NCI-H146 treated with DMSO at 0.1 percent for 48 hours (cell line): ENCODE measurements at regions not wholly inside any gene's neighbourhood (a gene's known extent, or its start where the extent isn't known, plus 50 kb on each side); places are given as distances from the start of the nearest gene placed in this dataset.

ENCODE experiments used
- DNase-seq: peaks from one replicate; lab custom pipeline; 2025; ENCODE audit not compliant: unreplicated experiment; lab: John Stamatoyannopoulos, UW

DNA sequence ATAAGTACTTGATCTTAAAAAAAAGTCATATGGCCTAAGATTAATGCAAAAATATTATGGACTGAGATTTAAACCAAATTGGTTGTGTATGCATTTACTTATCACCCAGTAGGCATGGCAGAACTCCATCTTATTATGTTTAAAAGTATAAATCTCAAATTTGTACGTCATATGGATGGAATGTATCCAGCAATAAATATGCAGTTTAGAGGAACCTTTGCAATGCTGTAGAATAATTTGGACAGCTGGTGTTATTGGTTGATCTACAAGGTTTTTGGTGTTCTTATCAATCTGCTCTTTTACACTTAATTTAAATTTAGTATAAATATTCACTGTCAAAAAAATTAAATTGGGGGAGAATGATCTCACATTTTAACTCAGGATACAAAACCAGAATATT lies 640.2 kb downstream of the SATB2 start:
- no peak for DNase-seq

- DNase-seq, result no peak
Measured at GRCh38 chr2:198815626-198816025, 642.1 kb downstream of the SATB2 start.

DNA sequence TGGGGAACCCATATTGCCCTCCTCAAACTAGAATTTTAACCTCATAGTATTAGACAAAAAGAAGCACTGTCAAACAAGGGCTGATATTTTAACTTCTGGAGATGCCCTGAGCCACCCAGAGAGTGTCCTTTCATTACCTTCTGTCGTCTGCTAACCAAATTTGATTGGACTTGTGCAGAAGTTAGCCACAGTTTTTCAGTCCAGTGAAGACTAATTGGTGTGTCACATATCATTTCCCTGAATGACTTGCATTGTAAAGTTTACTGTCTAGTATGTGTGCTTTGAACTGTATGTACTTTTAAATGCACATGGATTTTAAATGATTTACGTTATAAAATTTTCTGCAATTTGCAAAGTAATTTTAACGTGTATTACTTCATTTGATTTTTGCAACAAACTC lies 646.5 kb downstream of the SATB2 start:
- no peak for DNase-seq

GRCh38 chr2:198809976-198810375 lies 647.8 kb downstream of the SATB2 start:
- DNase-seq, result no peak

- no peak for DNase-seq
Measured at GRCh38 chr2:198807131-198807530, 650.6 kb downstream of the SATB2 start.

DNA sequence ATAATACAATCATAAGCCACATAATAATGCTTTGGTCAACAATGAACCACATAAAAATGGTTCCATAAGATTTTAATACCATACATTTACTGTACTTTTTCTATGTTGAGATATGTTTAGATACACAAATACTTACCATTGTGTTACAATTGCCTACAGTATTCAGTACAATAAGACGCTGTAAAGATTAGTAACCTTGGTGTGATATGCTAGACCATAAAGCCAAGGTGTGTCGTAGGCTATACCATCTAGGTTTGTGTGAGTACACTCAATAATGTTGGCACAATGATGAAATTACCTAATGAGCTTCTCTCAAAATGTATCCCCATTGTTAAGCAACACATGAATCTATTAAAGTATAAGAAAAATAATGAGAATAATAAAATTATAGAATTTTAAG lies 662.3 kb downstream of the SATB2 start:
- no peak for DNase-seq

GRCh38 chr2:198791623-198792022 lies 666.1 kb downstream of the SATB2 start:
- DNase-seq, result no peak

- no peak for DNase-seq
Measured at GRCh38 chr2:198788676-198789075, 669.1 kb downstream of the SATB2 start.

DNA sequence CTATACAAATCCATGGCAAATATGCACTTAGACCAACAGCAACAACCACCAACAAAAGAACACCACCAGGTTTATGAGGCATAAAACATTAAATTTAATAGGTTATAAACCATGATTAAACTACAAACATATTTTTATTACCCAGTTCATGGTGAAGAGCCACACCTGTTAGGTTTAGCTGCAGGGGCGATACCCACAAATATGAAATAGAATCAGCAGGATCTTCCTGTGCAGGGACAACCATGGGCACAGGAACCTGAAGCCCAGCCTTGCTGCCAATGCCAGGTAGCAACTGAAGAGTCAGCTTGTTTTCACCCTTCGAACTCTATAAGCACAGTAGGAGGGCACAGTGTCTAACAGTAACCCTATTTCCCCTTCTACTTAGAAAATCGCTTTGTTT lies 675.0 kb downstream of the SATB2 start:
- no peak for DNase-seq

DNA sequence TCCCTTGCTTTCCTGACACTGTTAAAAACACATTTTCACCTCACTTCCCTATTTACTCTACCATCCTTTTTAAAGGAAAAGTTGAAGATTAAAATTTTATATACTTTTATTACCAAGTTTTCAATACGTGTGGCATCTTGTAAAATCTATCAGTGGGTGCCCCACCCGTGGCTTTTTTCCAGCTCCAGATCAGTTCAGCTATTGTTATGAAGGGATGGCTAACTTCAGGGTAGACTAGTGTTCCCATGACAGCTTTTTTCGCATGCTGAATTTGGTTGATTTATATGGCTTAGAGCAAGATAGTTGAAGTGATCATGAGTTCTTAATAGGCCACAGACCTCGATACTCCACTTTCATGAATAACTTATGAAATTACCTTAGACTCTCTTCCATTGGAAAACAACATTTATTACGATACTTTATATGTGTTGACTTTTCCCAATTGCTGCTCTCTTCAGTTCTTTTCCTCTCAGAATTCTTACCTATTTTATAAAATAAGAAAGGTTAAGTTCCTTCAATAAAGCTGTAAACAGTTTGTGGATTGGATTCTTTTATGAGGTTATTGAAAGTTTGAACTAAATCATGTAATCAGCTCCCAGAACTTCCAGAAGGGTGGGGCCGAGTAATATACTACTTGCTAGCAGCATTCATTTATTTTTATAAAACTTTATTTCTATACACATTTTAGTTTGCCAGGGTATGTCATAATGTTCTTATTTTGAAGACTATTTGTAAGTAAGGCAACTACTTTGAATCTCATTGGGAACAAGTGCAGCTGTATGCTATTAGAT lies 680.9 kb downstream of the SATB2 start:
- no peak for DNase-seq

GRCh38 chr2:198775737-198776136 lies 682.0 kb downstream of the SATB2 start:
- DNase-seq, result no peak

GRCh38 chr2:198774576-198774975 lies 683.2 kb downstream of the SATB2 start:
- peak; percentile 18 for DNase-seq

- no peak for DNase-seq
Measured at GRCh38 chr2:198767694-198768093, 690.0 kb downstream of the SATB2 start.

DNA sequence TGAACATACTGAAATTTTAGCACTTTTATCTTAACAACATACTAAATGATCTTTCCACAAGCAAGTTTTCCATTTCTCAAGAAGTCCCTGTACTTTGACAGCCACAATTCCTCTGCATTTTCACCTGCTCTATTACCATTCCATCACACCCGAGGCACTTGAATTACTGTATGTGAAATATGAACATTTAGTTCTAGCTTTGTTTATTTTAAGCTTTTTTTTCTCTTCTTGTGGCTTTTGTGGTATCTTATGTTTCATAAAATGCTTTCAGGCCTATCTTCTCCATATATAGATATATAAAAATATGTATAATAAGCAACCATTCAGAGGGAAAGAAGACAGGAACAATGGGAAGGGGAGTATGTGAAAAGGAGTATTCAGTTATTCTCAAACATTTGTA lies 693.9 kb downstream of the SATB2 start:
- no peak for DNase-seq

GRCh38 chr2:198762441-198762840 lies 695.3 kb downstream of the SATB2 start:
- no peak for DNase-seq

- DNase-seq, result no peak
Measured at GRCh38 chr2:198757069-198757468, 700.7 kb downstream of the SATB2 start.

DNA sequence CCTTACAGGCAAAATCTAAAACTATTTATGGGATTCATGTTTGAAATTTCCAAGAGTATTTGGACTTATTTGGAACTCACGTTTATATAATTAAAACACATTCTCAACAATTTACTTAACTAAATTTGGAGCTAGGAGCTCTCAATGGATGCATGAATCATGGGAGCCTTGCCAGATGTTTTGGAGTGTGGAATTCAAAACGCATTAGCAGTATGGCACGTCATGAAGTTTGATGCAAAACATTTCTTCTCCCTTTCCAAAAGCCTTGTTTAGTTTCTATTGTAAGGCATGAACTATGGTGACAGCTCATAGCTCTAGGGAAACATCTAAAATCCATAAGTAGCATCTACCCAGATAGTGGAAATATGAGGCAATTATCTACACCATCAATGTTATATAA lies 701.6 kb downstream of the SATB2 start:
- no peak for DNase-seq

- no peak for DNase-seq
Measured at GRCh38 chr2:198753101-198753500, 704.6 kb downstream of the SATB2 start.

- DNase-seq, result no peak
Measured at GRCh38 chr2:198749364-198749763, 708.4 kb downstream of the SATB2 start.

- DNase-seq, result no peak
Measured at GRCh38 chr2:198731842-198732399, 725.8 kb downstream of the SATB2 start.

- no peak for DNase-seq
Measured at GRCh38 chr2:198720266-198720665, 737.5 kb downstream of the SATB2 start.

- no peak for DNase-seq
Measured at GRCh38 chr2:198717451-198717850, 740.3 kb downstream of the SATB2 start.

DNA sequence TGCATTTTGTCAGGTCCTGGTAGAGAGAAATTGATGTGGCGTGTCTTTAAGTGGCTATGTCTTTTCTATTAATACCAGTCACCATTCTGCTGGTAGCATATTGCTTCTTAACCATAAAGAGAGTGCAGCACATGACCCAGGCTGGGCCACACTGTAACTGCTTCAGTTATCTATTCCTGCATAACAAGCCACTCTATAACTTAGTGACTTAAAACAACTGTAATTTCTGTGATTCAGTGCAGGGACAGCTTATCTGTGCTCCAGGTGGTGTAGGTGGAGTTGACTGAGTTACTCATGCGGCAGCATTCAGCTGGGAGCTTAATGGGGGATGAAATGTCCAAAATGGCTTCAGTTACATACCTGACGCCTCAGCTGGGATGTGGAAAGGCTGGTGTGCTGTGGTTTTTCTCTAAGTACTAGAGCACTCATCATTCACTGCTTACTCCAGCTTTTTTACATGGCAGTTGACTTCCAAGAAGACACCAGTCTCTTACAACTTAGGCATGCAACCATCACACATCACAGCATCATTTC lies 742.4 kb downstream of the SATB2 start:
- no peak for DNase-seq
